Loucy (cell line): ENCODE measurements at regions not wholly inside any gene's neighbourhood (a gene's known extent, or its start where the extent isn't known, plus 50 kb on each side); places are given as distances from the start of the nearest gene placed in this dataset.

Experiments
- H2AFZ ChIP-seq: fragments of 200-600 bp; sonication (generic); 2 replicates; pipeline ENCODE4 v1.6.0; 2016; ENCODE audit warnings: antibody characterized with exemption, mild to moderate bottlenecking, low read length, moderate library complexity
- H3F3A ChIP-seq: fragments of 200-600 bp; 2 replicates; pipeline ENCODE4 v1.6.0; 2016; ENCODE audit warnings: antibody characterized with exemption, low read depth, mild to moderate bottlenecking
- H3K27me3 ChIP-seq: fragments of 200-600 bp; sonication (generic); 2 replicates; pipeline ENCODE4 v1.6.1; 2014; ENCODE audit warnings: low read length, mild to moderate bottlenecking; ENCODE audit not compliant: insufficient read depth, poor library complexity, severe bottlenecking
- H3K36me3 ChIP-seq: fragments of 200-600 bp; sonication (generic); 2 replicates; pipeline ENCODE4 v1.6.1; 2016; ENCODE audit warnings: low read length; ENCODE audit not compliant: insufficient read depth
- H3K4me1 ChIP-seq: fragments of 200-600 bp; sonication (generic); 2 replicates; pipeline ENCODE4 v1.5.1; 2014; ENCODE audit warnings: low read length, mild to moderate bottlenecking; ENCODE audit not compliant: insufficient read depth, poor library complexity, severe bottlenecking
- H3K4me2 ChIP-seq: fragments of 200-600 bp; sonication (generic); 2 replicates; pipeline ENCODE4 v1.6.0; 2014; ENCODE audit warnings: antibody characterized with exemption, low read length, low read depth, mild to moderate bottlenecking; ENCODE audit not compliant: poor library complexity, severe bottlenecking
- H3K4me3 ChIP-seq: fragments of 200-600 bp; sonication (generic); 2 replicates; pipeline ENCODE4 v1.5.1; 2014; ENCODE audit warnings: low read length, mild to moderate bottlenecking, mixed read lengths; ENCODE audit not compliant: poor library complexity, severe bottlenecking
- H3K79me2 ChIP-seq: fragments of 200-600 bp; sonication (generic); 2 replicates; pipeline ENCODE4 v1.6.1; 2014; ENCODE audit warnings: low read length; ENCODE audit not compliant: insufficient read depth
- H3K9ac ChIP-seq: fragments of 200-600 bp; sonication (generic); 2 replicates; pipeline ENCODE4 v1.6.0; 2014; ENCODE audit warnings: mild to moderate bottlenecking, low read depth, low read length, moderate library complexity; ENCODE audit not compliant: poor library complexity, severe bottlenecking
- H3K9me2 ChIP-seq: fragments of 200-600 bp; sonication (generic); replicated peaks from 2 replicates; pipeline ENCODE4 v1.6.1; 2016; ENCODE audit warnings: low read depth, low read length, mixed read lengths
- H3K9me3 ChIP-seq: fragments of 200-600 bp; sonication (generic); 2 replicates; pipeline ENCODE4 v1.6.1; 2014; ENCODE audit warnings: mild to moderate bottlenecking, antibody characterized with exemption, low read length, low read depth; ENCODE audit not compliant: insufficient read depth
- H4K20me1 ChIP-seq: fragments of 200-600 bp; sonication (generic); 2 replicates; pipeline ENCODE4 v1.6.0; 2014; ENCODE audit warnings: antibody characterized with exemption, low read length, mild to moderate bottlenecking; ENCODE audit not compliant: insufficient read depth, poor library complexity, severe bottlenecking
- CTCF ChIP-seq: fragments of 200-600 bp; sonication (generic); conservative IDR thresholded peaks from 2 replicates; pipeline ENCODE4 v1.5.1; 2014; ENCODE audit warnings: mild to moderate bottlenecking, antibody characterized with exemption, low read length
- EZH2phosphoT487 ChIP-seq: fragments of 200-600 bp; IDR thresholded peaks from 2 replicates; pipeline ENCODE4 v1.6.1; 2018; ENCODE audit warnings: antibody characterized with exemption, mild to moderate bottlenecking, moderate library complexity, borderline replicate concordance

GRCh38 chr18:38619129-38619528, 1053.5 kb upstream of the CELF4 start:
- TF ChIP-seq EZH2phosphoT487 (no peak), CTCF (no peak)
- no peaks in the 10 kb centered on the region for H3K9me2 ChIP-seq
- no peak overlapping the region for H2AFZ ChIP-seq
- no peak overlapping the region for H3K4me2 ChIP-seq
- no peaks in the 10 kb centered on the region for H3F3A ChIP-seq
- H3K4me3 ChIP-seq: no peak overlapping the region
- no peaks in the 10 kb centered on the region for H3K79me2 ChIP-seq
- H3K27me3 ChIP-seq: no peaks in the 10 kb centered on the region
- H3K36me3 ChIP-seq: no peaks in the 10 kb centered on the region
- H3K9me3 ChIP-seq: no peaks in the 10 kb centered on the region
- H4K20me1 ChIP-seq: no peaks in the 10 kb centered on the region
- peaks cover 4% of the 10 kb centered on the region for H3K4me1 ChIP-seq
- no peak overlapping the region for H3K9ac ChIP-seq

- Histone ChIP-seq H3K79me2 (no peaks in the 10 kb centered on the region), H3K9ac (no peak overlapping the region), H3K27me3 (no peaks in the 10 kb centered on the region), H4K20me1 (no peaks in the 10 kb centered on the region), H3K4me2 (no peak overlapping the region), H3K9me2 (no peaks in the 10 kb centered on the region), H3K36me3 (no peaks in the 10 kb centered on the region), H3K4me1 (peaks cover 4% of the 10 kb centered on the region), H3K9me3 (no peaks in the 10 kb centered on the region), H2AFZ (no peak overlapping the region), H3K4me3 (no peak overlapping the region), H3F3A (no peaks in the 10 kb centered on the region)
- TF ChIP-seq CTCF (no peak), EZH2phosphoT487 (no peak)
These were observed 1050.7 kb upstream of the CELF4 start for GRCh38 chr18:38616306-38616705.

DNA sequence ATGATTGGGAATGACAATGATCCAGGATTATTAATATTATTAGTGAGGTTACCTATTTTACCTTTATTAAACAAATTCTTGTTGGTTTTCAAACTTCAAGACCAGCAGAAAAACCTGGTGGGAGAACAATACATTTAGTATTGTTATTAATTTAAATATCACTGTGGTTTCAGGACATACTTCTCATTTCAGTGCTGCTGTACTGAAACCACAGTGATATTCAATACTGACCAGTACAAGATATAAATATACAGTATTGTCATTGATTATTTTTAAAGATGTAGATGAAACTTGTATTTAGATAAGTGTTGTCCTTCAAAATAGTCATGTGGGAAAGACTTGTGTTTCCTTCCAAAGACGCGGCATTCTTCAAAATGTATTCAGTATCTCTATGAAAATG, 1047.3 kb upstream of the CELF4 start:
- H3F3A ChIP-seq: no peaks in the 10 kb centered on the region
- H3K4me2 ChIP-seq: no peak overlapping the region
- H3K36me3 ChIP-seq: no peaks in the 10 kb centered on the region
- no peaks in the 10 kb centered on the region for H4K20me1 ChIP-seq
- H3K9me2 ChIP-seq: no peaks in the 10 kb centered on the region
- no peaks in the 10 kb centered on the region for H3K27me3 ChIP-seq
- no peaks in the 10 kb centered on the region for H3K79me2 ChIP-seq
- H3K9ac ChIP-seq: no peak overlapping the region
- H3K4me1 ChIP-seq: no peaks in the 10 kb centered on the region
- no peak overlapping the region for H3K4me3 ChIP-seq
- no peaks in the 10 kb centered on the region for H3K9me3 ChIP-seq
- TF ChIP-seq EZH2phosphoT487 (no peak), CTCF (no peak)
- H2AFZ ChIP-seq: no peak overlapping the region
